Vagina (tissue), 2 donors: ENCODE measurements at regions not wholly inside any gene's neighbourhood (a gene's known extent, or its start where the extent isn't known, plus 50 kb on each side); places are given as distances from the start of the nearest gene placed in this dataset.
"Not testable (repeated sequence)": the region's sequence is repeated elsewhere in the genome, so short reads cannot be mapped to it uniquely, and the experiment has no call there.

Experiments
- POLR2A ChIP-seq, 2 donors: fragments of 450-650 bp; IDR thresholded peaks; one replicate each; pipeline ENCODE4 v1.6.1; 2017; ENCODE audit warnings: antibody characterized with exemption in 2 of 2, mild to moderate bottlenecking in 2 of 2, moderate library complexity in 2 of 2
- TF ChIP-seq, protein P1 (sequence below), 3 experiments: fragments of 450-650 bp in 2 of 3; fragments of 200-600 bp in 1 of 3; sonication (generic) in 1 of 3; IDR thresholded peaks; one replicate each; pipeline ENCODE4 v1.5.1; 2017 to 2019; ENCODE audit warnings: antibody characterized with exemption in 3 of 3, mild to moderate bottlenecking in 2 of 3, moderate library complexity in 2 of 3

GRCh38 chr1:173271021-173271420, 63.9 kb upstream of the TNFSF4 start:
- TF ChIP-seq, protein P1, sequence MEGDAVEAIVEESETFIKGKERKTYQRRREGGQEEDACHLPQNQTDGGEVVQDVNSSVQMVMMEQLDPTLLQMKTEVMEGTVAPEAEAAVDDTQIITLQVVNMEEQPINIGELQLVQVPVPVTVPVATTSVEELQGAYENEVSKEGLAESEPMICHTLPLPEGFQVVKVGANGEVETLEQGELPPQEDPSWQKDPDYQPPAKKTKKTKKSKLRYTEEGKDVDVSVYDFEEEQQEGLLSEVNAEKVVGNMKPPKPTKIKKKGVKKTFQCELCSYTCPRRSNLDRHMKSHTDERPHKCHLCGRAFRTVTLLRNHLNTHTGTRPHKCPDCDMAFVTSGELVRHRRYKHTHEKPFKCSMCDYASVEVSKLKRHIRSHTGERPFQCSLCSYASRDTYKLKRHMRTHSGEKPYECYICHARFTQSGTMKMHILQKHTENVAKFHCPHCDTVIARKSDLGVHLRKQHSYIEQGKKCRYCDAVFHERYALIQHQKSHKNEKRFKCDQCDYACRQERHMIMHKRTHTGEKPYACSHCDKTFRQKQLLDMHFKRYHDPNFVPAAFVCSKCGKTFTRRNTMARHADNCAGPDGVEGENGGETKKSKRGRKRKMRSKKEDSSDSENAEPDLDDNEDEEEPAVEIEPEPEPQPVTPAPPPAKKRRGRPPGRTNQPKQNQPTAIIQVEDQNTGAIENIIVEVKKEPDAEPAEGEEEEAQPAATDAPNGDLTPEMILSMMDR (IDR thresholded peaks at IDR 0.05): not testable (repeated sequence)
- TF ChIP-seq POLR2A (IDR thresholded peaks at IDR 0.05): not testable (repeated sequence)
